NCI-H1417 treated with DMSO at 0.1 percent for 48 hours (cell line): ENCODE measurements at regions not wholly inside any gene's neighbourhood (a gene's known extent, or its start where the extent isn't known, plus 50 kb on each side); places are given as distances from the start of the nearest gene placed in this dataset.

ENCODE experiments used
- DNase-seq: peaks from one replicate; lab custom pipeline; 2025; lab: John Stamatoyannopoulos, UW

DNA sequence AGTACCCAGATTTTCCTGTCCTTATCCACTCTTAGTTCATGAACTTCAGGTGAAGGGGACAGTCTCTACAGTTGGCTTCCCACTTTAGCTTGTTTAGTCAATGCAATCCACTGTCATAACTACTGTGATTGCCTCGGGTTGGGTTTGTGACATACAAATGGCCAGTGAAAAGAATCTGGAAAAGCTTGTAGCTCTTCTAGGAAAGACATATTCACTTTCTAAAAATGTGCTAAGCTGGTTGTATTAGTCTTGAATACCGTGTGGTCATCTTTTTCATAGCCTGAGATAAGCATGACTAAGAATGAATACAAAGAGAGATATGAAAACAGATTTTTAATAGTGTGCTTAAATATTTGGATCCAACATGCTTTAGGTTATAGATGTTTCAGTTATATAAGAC, 1443.5 kb upstream of the IGFBP7 start:
- DNase-seq: no peak

DNA sequence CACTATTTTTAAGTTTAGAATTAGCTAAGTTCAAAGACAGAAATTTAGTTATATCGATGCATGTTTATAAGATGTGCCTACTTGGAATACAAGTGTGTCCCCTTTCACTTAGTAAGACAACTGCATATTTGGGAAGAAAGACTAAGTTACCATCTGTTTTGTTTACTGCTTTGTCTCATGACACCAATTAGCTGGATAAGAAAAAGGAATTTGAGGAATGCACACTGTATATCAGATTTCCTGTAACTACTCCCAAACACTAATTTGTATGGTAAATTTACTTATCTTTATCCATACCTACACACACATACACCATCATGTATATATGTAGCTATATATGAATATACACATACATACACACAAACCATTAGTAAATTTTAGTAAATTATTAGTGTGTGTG, 1442.8 kb upstream of the IGFBP7 start:
- no peak for DNase-seq

DNA sequence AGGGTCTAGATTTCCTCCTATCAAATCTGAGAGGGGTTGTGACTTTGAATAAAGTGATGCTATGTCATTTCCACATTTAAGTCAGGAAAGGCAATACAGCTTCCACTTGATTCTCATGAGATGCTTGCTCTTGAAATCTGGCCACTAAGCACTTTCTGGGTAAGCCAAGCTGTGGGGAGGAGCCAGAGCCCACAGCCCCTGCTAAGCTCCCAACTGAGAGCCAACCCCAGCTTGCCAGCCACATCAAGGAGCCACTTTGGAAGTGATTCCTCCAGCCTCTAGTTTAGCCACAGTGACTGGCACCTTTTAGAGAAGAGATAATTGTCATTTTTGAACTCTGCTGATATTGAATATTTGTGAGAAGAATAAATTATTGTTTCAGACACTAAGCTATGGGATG, 1441.5 kb upstream of the IGFBP7 start:
- DNase-seq: no peak

GRCh38 chr4:58543465-58543864, 1433.3 kb upstream of the IGFBP7 start:
- DNase-seq: no peak

GRCh38 chr4:58541926-58542325, 1431.7 kb upstream of the IGFBP7 start:
- no peak for DNase-seq

DNA sequence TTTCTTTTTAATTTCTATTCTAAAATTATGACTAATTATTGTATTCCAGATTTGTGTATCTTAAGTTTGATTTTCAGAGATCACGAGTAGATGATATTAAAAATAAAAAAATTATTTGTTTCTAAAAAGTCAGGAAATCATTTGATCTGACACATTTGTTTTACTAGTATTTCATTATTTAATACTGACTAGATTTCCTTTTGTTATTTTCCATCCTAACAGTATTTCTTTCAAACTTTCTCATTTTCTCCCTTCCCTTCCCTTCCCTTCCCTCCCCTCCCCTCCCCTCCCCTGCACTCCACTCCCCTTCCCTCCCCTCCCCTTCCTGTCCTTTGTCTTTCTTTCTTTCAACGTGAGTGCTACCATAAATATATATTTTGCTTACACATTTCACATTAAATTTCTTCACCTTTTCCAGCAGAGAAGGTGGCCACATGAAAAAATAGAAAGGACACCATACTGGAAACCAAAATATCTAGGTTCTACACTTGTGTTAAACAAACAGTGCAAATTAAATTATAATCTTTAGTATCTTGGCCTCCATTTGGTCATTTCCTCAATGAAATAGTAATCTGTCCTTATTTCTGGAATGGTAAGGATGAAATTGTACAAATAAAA, 1412.7 kb upstream of the IGFBP7 start:
- no peak for DNase-seq

GRCh38 chr4:58515226-58515625, 1405.0 kb upstream of the IGFBP7 start:
- DNase-seq: no peak

- DNase-seq: no peak
These were observed 1404.1 kb upstream of the IGFBP7 start for GRCh38 chr4:58514299-58514698.

DNA sequence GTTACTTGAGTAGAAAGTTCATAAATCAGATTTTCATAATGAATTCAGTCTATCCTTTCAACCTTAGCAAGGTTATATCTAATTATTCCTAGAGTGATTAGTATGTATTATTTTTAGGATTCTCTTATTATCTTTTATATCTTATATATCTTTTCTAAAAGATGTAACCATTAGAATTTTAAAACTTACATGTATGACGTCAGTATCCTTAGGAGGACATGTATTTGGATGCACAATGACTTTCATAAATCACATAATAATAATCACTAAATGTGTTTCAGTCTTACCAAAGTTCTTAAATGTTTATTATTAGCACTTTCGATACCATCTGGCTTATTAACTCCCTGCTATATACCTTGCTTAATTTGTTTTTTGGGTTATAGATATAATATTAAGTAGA, 1400.5 kb upstream of the IGFBP7 start:
- no peak for DNase-seq

DNA sequence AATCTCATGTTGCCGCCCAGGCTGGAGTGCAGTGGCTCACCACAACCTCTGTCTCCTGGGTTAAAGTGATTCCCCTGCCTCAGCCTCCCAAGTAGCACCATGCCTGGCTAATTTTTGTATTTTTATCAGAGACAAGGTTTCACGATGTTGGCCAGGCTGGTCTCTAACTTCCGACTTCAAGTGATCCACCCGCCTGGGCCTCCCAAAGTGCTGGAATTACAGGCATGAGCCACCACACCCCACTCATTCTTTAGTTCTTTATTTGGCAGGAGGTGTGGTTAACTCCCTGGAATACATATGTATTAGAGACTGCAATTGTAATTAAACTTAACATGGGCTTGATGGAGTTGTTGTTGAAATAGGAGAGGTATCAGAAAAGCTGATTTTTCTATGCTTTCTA, 1396.9 kb upstream of the IGFBP7 start:
- DNase-seq: no peak

DNA sequence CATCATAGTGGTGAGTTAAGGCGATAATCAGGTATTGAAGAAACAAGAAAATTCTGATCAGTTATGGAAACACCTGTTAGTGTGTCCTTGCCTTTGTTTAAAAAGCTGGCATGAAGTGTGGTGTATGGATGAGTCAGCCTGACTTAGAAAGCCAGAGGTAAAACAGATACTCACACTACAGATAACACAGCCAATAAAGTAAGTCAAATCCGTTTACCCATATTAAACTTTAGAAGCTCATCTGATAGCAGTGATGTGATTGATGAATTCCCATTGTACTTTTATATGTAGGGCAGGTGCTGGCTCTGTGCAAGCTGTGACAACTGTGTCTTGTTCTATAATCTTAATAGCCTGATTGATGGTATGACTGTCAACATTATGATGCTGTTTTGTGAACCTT, 1392.7 kb upstream of the IGFBP7 start:
- DNase-seq: no peak

- no peak for DNase-seq
These were observed 1389.0 kb upstream of the IGFBP7 start for GRCh38 chr4:58499182-58499581.

- no peak for DNase-seq
These were observed 1381.4 kb upstream of the IGFBP7 start for GRCh38 chr4:58491620-58492019.

- no peak for DNase-seq
These were observed 1367.8 kb upstream of the IGFBP7 start for GRCh38 chr4:58477950-58478349.

GRCh38 chr4:58477513-58477912, 1367.3 kb upstream of the IGFBP7 start:
- no peak for DNase-seq

DNA sequence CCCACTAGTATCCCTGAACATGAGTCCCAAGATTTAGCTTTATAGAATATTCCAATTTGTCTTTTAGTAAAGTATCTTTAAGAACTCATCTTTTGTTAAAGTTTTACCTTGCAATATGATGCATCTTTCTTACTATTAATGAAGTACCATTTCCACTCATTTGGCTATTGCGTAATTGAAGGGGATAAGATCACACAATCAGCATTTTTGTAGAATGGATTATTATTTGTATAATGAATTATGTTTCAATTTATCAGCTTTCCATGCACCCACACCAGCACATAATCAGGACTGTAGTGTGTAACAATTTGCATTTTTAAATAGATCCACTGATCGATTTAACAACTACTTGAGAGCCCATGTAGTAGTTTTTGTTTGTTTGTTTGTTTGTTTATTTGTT, 1364.9 kb upstream of the IGFBP7 start:
- no peak for DNase-seq

- no peak for DNase-seq
These were observed 1354.8 kb upstream of the IGFBP7 start for GRCh38 chr4:58465031-58465430.

DNA sequence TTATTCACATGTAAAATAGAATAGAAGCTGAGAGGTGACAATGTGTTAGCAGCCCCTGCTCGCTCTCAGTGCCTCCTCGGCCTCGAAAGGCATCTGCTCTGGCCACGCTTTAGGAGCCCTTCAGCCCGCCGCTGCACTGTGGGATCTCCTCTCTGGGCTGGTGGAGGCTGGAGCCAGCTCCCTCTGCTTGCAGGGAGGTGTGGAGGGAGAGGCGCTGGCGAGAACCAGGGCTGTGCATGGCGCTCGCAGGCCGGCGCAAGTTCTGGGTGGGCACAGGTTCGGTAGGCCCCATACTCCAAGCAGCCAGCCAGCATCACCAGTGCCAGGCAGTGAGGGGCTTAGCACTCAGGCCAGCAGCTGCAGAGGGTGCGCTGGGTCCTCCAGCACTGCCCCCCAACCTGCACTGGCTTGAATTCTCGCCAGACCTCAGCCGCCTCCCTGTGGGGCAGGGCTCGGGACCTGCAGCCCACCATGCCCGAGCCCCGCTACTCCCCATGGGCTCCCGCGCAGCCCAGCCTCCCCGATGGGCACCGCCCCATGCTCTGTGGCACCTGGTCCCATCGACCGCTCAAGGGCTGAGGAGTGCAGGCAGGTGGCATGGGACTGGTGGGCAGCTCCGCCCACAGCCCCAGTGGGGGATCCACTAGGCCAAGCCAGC, 1346.7 kb upstream of the IGFBP7 start:
- no peak for DNase-seq

- DNase-seq: no peak
These were observed 1343.8 kb upstream of the IGFBP7 start for GRCh38 chr4:58453956-58454355.

DNA sequence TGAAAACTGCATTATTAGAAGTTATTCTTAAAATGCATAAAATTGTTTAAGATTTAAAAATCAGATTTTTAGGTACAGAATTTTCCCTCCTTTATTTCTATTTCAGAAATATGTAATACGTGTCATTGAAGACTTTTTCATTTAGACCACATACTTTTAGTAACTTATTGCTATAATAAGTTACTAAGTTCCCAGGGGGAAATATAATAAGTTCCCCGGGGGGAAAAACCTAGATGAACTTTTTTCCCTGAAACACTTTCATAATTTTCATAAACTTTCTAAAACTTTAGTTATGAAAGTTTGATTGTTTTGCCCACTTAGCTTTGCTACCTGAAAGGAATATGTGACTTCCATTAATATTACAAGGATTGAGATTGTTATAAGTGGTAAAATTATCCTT, 1341.5 kb upstream of the IGFBP7 start:
- DNase-seq: no peak

GRCh38 chr4:58435871-58436270, 1325.7 kb upstream of the IGFBP7 start:
- DNase-seq: no peak

GRCh38 chr4:58413849-58414248, 1303.7 kb upstream of the IGFBP7 start:
- no peak for DNase-seq

GRCh38 chr4:58411904-58412303, 1301.7 kb upstream of the IGFBP7 start:
- DNase-seq: no peak

GRCh38 chr4:58406762-58407161, 1296.6 kb upstream of the IGFBP7 start:
- no peak for DNase-seq
